Mucosa of descending colon (tissue), 3 donors: ENCODE measurements at regions not wholly inside any gene's neighbourhood (a gene's known extent, or its start where the extent isn't known, plus 50 kb on each side); places are given as distances from the start of the nearest gene placed in this dataset.
"Not testable (repeated sequence)": the region's sequence is repeated elsewhere in the genome, so short reads cannot be mapped to it uniquely, and the experiment has no call there.

Source experiments
- ATAC-seq: fragments of 200-7000 bp; cut with Tn5 transposase; one replicate; pipeline ENCODE4 v1.9.1; 2020; ENCODE audit warnings: mild to moderate bottlenecking, moderate library complexity
- DNase-seq, 3 donors: peaks; one replicate each; pipeline ENCODE4 v3.0.0-alpha.2; 2020
- H3K36me3 ChIP-seq: fragments of 200-600 bp; one replicate; pipeline ENCODE4 v1.8.0; 2021; ENCODE audit warnings: low read depth, mild to moderate bottlenecking
- H3K4me1 ChIP-seq: fragments of 200-600 bp; one replicate; pipeline ENCODE4 v1.8.0; 2021; ENCODE audit warnings: low read depth, mild to moderate bottlenecking
- H3K4me3 ChIP-seq: fragments of 200-600 bp; one replicate; pipeline ENCODE4 v1.8.0; 2021; ENCODE audit warnings: mild to moderate bottlenecking
- H3K9me3 ChIP-seq: fragments of 200-600 bp; one replicate; pipeline ENCODE4 v1.8.0; 2021; ENCODE audit warnings: mild to moderate bottlenecking
- intact Hi-C, 2 donors: fragments of 100-400 bp; cut with DNase I in 1 of 2; cut with micrococcal nuclease in 1 of 2; formaldehyde crosslinking; loops; one replicate each; pipeline versions ENCODE4 v1.11.0 to v1.11.1; 2022; cut with DNase I, micrococcal nuclease
- TF ChIP-seq, protein P1 (sequence below): fragments of 200-600 bp; IDR thresholded peaks from one replicate; pipeline ENCODE4 v1.8.0; 2022; ENCODE audit warnings: antibody characterized with exemption, mild to moderate bottlenecking
- donor health status: DM: no; HTN: no; CAD: no; lungs with moderate emphysema.
- donor health status: DM: no; HTN: no; CAD: no.
- donor health status: DM: no; HTN: yes; CAD: no.

DNA sequence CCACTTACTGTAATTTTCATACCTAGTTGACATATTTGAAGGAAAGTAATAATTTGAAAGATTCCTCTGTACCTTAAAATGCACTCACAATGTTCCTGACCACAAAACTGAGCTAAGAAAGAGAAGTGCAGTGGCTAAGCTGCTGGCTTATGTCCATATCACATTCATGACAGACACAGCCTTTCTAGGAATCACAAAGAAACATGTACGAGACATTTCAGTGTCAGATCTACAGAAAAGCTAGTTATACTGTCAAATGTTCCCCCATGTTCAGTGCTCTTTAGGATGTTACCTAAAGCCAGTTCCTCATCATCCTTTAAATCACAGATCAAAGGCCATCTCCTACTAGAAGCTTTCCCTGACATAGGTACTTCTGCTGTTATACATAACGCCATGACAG, 142.2 kb upstream of the C11orf58 start:
- Histone ChIP-seq H3K4me1 (no peaks in the 10 kb centered on the region), H3K4me3 (no peak overlapping the region), H3K36me3 (no peaks in the 10 kb centered on the region), H3K9me3 (no peaks in the 10 kb centered on the region)
- ATAC-seq (no peak), DNase-seq (no peak)
- TF ChIP-seq, protein P1, sequence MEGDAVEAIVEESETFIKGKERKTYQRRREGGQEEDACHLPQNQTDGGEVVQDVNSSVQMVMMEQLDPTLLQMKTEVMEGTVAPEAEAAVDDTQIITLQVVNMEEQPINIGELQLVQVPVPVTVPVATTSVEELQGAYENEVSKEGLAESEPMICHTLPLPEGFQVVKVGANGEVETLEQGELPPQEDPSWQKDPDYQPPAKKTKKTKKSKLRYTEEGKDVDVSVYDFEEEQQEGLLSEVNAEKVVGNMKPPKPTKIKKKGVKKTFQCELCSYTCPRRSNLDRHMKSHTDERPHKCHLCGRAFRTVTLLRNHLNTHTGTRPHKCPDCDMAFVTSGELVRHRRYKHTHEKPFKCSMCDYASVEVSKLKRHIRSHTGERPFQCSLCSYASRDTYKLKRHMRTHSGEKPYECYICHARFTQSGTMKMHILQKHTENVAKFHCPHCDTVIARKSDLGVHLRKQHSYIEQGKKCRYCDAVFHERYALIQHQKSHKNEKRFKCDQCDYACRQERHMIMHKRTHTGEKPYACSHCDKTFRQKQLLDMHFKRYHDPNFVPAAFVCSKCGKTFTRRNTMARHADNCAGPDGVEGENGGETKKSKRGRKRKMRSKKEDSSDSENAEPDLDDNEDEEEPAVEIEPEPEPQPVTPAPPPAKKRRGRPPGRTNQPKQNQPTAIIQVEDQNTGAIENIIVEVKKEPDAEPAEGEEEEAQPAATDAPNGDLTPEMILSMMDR, result no peak
- intact Hi-C loops, result no loop called here

DNA sequence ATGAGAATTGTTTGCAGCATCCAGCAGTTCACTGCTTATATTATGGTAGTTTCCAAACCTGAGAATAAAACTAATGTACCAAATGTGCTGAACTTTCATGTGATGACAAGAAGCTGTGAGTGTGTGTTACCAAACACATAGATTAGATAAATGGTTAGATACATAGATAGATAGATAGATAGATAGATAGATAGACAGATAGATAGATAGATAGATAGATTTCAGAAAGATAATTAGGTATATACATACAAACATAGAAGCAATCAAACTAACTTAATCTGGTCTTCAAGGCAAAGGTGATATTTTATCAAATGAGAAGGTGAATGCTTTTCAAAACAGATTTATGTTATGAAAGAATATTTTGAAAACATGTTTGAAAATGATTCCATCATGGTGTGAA, 147.3 kb upstream of the C11orf58 start:
- ATAC-seq (no peak), DNase-seq (no peak)
- intact Hi-C loops, result no loop called here
- Histone ChIP-seq H3K9me3 (no peaks in the 10 kb centered on the region), H3K4me1 (no peaks in the 10 kb centered on the region), H3K4me3 (no peak overlapping the region), H3K36me3 (no peaks in the 10 kb centered on the region)
- TF ChIP-seq, protein P1, result no peak

DNA sequence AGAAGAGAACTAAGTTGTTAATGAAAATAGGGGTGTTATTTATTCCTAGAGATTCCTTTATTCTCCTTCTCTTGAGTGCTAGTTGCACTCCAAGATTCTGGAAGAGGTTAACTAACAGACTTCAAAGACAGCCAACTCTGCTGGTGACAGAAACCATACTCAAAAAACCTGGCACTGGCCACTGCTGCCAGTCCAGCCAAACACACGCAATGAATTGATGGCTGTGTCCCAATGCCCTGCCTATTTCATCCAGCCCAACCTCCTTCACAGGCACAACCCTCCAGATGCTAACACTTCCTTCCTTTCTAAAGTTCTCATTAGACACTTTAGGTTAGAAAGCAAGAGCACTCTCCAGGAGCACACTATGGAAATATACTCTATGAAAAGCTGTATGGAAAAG, 150.8 kb upstream of the C11orf58 start:
- no peaks in the 10 kb centered on the region for H3K36me3 ChIP-seq
- no peaks in the 10 kb centered on the region for H3K4me1 ChIP-seq
- ATAC-seq (no peak), DNase-seq (no peak)
- TF ChIP-seq, protein P1, result no peak
- intact Hi-C loops, result no loop called here
- H3K4me3 ChIP-seq, result no peak overlapping the region
- no peaks in the 10 kb centered on the region for H3K9me3 ChIP-seq

DNA sequence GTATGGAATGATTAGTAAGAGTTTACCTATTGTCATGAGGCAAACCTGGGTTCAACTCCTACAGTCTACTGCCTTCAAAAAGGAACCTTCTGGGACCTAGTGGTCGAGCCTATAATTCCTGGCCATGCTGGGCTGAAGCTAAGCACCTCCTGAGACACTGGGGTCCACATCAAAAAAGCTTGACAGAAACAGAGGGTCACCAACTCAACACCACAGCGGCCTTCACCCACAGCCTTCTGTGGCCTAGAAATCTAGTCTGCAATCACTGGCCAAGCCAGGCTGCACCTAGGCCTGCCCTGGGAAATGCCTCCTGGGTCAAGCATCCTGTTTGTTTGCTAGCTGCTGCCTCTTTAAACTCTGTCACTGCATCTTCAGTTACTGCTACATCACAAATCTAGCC, 153.9 kb upstream of the C11orf58 start:
- Histone ChIP-seq H3K4me3 (no peak overlapping the region), H3K9me3 (no peaks in the 10 kb centered on the region), H3K4me1 (no peaks in the 10 kb centered on the region), H3K36me3 (no peaks in the 10 kb centered on the region)
- TF ChIP-seq, protein P1, result no peak
- intact Hi-C loops, result no loop called here
- ATAC-seq (no peak), DNase-seq (no peak)

DNA sequence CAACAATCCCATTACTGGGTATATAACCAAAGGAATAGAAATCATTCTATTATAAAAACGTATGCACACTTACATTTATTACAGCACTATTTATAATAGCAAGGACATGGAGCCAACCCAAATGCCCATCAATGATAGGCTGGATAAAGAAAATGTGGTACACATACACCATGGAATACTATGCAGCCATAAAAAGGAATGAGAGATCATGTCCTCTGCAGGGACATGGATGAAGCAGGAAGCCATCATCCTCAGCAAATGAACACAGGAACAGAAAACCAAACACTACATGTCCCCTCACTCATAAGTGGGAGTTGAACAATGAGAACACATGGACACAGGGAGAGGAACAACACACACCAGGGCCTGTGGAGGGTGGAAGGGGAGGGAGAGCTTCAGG, 157.4 kb upstream of the C11orf58 start:
- H3K4me1 ChIP-seq, H3K4me3 ChIP-seq, intact Hi-C loops, DNase-seq, H3K9me3 ChIP-seq, ATAC-seq, H3K36me3 ChIP-seq: not testable (repeated sequence)

DNA sequence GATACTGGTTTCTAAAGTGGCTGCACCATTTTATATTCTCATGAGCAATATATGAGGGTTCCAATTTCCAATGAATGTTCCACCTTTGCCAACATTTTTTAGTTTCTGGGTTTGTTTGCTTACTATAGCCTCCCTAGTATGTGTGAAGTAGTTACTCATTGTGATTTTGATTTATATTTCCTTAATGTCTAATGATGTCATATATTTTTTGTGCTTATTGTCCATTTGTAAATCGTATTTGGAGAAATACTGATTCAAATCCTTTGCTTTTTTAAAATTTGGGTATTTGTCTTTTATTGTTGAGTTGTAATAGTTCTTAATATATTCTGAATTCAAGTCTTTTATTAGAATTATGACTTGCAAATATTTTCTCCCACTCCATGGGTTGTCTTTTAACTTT, 161.0 kb upstream of the C11orf58 start:
- H3K36me3 ChIP-seq, result no peaks in the 10 kb centered on the region
- H3K9me3 ChIP-seq, result no peaks in the 10 kb centered on the region
- TF ChIP-seq, protein P1, result no peak
- no peaks in the 10 kb centered on the region for H3K4me1 ChIP-seq
- intact Hi-C loops, result no loop called here
- DNase-seq (no peak), ATAC-seq (no peak)
- H3K4me3 ChIP-seq, result no peak overlapping the region

DNA sequence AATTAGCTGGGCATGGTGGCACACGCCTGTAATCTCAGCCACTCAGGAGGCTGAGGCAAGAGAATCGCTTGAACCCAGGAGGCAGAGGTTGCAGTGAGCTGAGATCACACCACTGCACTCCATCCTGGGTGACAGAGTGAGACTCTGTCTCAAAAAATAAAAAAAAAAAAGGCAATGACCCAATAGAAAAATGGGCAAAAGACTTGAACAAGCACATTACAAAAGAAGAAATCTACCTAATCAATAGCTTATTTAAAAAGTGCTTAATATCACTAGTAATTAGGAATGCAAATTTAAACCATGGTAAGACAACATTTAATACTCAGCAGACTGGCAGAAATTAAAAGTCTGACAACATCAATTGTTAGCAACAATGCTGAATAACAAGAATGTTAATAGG, 163.6 kb upstream of the C11orf58 start:
- intact Hi-C loops, H3K4me1 ChIP-seq, H3K36me3 ChIP-seq, H3K9me3 ChIP-seq, H3K4me3 ChIP-seq, DNase-seq, ATAC-seq: not testable (repeated sequence)
